ENCODE measurements at regions not wholly inside any gene's neighbourhood (a gene's known extent, or its start where the extent isn't known, plus 50 kb on each side); places are given as distances from the start of the nearest gene placed in this dataset.

DNA sequence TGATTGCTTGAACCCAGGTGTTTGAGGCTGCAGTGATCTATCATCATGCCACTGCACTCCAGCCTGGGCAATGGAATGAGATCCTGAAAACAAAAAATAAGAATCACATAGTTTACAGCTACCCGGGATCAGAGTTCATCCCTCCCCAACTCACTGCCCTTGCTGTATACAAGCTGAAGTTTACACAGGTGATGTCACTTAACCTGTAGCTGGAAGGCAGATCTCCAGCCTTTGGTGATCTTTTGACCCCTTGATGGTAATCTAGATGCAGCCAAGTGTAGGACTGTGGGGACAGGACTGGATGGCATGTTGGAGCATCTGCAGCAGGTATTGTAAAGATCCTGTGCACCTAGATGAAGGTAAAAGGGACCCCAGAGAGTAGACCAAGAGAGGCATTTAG, 66.7 kb upstream of the SLC14A2 start:
- no peak for TF ChIP-seq FOXM1 (IDR thresholded peaks at IDR 0.05; ENCODE audit: low read depth)
- TF ChIP-seq, protein P1, sequence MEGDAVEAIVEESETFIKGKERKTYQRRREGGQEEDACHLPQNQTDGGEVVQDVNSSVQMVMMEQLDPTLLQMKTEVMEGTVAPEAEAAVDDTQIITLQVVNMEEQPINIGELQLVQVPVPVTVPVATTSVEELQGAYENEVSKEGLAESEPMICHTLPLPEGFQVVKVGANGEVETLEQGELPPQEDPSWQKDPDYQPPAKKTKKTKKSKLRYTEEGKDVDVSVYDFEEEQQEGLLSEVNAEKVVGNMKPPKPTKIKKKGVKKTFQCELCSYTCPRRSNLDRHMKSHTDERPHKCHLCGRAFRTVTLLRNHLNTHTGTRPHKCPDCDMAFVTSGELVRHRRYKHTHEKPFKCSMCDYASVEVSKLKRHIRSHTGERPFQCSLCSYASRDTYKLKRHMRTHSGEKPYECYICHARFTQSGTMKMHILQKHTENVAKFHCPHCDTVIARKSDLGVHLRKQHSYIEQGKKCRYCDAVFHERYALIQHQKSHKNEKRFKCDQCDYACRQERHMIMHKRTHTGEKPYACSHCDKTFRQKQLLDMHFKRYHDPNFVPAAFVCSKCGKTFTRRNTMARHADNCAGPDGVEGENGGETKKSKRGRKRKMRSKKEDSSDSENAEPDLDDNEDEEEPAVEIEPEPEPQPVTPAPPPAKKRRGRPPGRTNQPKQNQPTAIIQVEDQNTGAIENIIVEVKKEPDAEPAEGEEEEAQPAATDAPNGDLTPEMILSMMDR (IDR thresholded peaks at IDR 0.05): no peak
- no peak for TF ChIP-seq TAF1 (IDR thresholded peaks at IDR 0.05; ENCODE audit: borderline replicate concordance, low read depth, low read length)
- no peak for TF ChIP-seq POLR2AphosphoS5 (IDR thresholded peaks at IDR 0.05; ENCODE audit: low read depth, low read length)

Data from SK-N-SH (cell line).